H7 (cell line): ENCODE measurements at regions not wholly inside any gene's neighbourhood (a gene's known extent, or its start where the extent isn't known, plus 50 kb on each side); places are given as distances from the start of the nearest gene placed in this dataset.
"Not testable (repeated sequence)": the region's sequence is repeated elsewhere in the genome, so short reads cannot be mapped to it uniquely, and the experiment has no call there.

Source experiments
- DNase-seq: peaks from one replicate; pipeline ENCODE4 v3.0.0; 2012
- H3K27me3 ChIP-seq: 2 replicates; pipeline ENCODE4 v1.6.0; 2011; ENCODE audit warnings: mild to moderate bottlenecking, low read length; ENCODE audit not compliant: control insufficient read depth, insufficient read depth
- H3K36me3 ChIP-seq: replicated peaks from 2 replicates; pipeline ENCODE4 v1.5.1; 2011; ENCODE audit warnings: low read length; ENCODE audit not compliant: control insufficient read depth, insufficient read depth
- H3K4me3 ChIP-seq: 2 replicates; pipeline ENCODE4 v1.5.1; 2011; ENCODE audit warnings: low read depth, mild to moderate bottlenecking, control low read depth, low read length, moderate library complexity; ENCODE audit not compliant: insufficient read depth

DNA sequence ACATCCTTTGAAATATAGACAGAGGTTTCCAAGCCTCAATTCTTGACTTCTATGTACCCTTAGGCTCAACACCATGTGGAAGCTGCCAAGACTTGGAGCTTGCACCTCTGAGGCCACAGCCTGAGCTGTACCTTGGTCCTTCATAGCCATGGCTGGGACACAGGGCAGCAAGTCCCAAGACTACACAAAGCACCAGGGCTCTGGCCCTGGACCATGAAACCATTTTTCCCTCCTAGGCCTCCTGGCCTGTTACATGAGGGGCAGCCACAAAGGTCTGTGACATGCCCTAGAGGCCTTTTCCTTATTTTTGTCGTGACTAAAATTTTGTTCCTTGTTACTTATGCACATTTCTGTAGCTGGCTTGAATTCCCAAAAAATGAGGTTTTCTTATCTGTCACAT lies 953.1 kb upstream of the ADGRL4 start:
- no peak overlapping the region for H3K4me3 ChIP-seq
- no peak for DNase-seq
- no peaks in the 10 kb centered on the region for H3K27me3 ChIP-seq
- H3K36me3 ChIP-seq = no peaks in the 10 kb centered on the region

GRCh38 chr1:79955966-79956365 lies 949.4 kb upstream of the ADGRL4 start:
- H3K4me3 ChIP-seq = no peak overlapping the region
- no peaks in the 10 kb centered on the region for H3K36me3 ChIP-seq
- no peaks in the 10 kb centered on the region for H3K27me3 ChIP-seq
- no peak for DNase-seq

DNA sequence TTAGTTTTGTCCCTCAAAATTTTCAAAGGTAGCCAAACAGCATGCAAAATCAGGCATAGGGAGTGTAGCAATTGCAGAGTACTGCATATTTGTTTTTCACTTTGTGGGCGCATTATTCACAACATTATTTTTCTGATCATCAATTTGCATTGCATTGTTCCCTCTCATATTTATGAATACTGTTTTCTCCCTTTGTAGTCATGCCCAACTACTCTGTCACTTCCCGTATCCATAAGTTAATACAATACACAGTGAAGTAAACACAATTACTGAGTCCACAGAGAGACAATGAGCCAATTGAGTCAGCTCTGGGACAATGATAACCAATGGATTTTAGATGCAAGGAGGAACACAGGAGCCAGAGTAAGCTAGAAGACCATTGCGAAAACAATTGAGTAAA lies 944.0 kb upstream of the ADGRL4 start:
- Histone ChIP-seq H3K27me3 (no peaks in the 10 kb centered on the region), H3K36me3 (no peaks in the 10 kb centered on the region), H3K4me3 (no peak overlapping the region)
- no peak for DNase-seq

DNA sequence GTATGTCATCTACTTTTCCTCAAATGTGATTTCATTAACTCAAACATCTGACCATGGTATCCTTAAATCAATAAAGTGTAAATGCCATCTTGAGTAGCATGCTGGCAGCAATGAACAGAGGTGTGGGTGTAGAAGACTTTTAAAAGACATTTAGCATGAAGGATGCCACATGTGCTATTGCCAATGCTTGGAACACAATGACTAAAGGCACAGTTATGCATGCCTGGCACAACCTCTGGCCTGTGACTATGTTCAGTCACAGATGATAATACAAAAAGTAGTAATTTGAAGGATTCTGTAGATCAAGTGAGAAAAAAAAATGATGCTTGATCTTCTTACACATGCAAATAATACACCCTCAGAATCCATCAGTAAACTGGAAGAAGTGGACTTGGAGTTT lies 938.9 kb upstream of the ADGRL4 start:
- DNase-seq = no peak
- H3K27me3 ChIP-seq = no peaks in the 10 kb centered on the region
- no peaks in the 10 kb centered on the region for H3K36me3 ChIP-seq
- no peak overlapping the region for H3K4me3 ChIP-seq

- Histone ChIP-seq H3K36me3 (no peaks in the 10 kb centered on the region), H3K27me3 (no peaks in the 10 kb centered on the region), H3K4me3 (no peak overlapping the region)
- DNase-seq = no peak
Measured at GRCh38 chr1:79929356-79929755, 922.8 kb upstream of the ADGRL4 start.

DNA sequence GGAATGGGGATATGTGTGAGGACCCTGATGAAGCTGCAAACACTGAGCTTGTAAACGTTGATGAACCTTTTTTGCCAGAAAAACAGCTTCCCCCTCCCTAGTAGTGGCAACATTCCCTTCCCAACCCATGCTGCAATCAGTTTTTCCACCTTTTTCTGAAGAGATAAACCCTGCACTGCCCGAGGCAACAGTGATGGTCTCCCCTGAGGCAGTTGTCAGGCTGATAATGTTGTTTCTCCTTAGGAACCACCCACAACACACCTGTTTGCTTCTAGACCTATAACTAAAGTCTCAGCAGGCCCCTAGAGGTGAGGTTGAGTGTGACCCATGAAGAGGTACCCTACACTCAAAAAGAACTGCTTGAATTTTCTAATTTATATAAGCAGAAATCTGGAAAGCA lies 922.4 kb upstream of the ADGRL4 start:
- no peaks in the 10 kb centered on the region for H3K27me3 ChIP-seq
- H3K4me3 ChIP-seq = no peak overlapping the region
- H3K36me3 ChIP-seq = no peaks in the 10 kb centered on the region
- no peak for DNase-seq

GRCh38 chr1:79920960-79921669 lies 914.6 kb upstream of the ADGRL4 start:
- DNase-seq = no peak
- Histone ChIP-seq H3K4me3 (no peak overlapping the region), H3K27me3 (no peaks in the 10 kb centered on the region), H3K36me3 (no peaks in the 10 kb centered on the region)

GRCh38 chr1:79914896-79915295 lies 908.4 kb upstream of the ADGRL4 start:
- Histone ChIP-seq H3K4me3 (no peak overlapping the region), H3K27me3 (no peaks in the 10 kb centered on the region), H3K36me3 (no peaks in the 10 kb centered on the region)
- DNase-seq = no peak

DNA sequence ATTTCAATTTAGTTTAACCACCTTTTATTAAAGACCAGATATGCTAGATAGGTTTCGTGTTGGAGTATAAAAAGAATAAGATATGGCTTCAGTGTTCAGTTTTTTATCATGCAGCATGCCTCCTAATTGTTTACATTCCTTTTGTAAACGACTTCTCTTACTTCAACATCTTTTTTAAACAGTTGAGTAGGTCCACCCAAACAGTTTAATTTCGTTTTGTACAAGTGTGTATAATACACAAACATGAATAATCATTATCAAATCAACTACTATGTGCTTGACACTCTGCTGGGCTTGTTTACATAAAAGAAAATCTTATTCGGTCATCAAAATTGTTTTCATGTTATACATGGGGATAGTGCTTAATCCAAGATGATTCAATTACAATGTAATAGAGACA lies 906.3 kb upstream of the ADGRL4 start:
- no peak overlapping the region for H3K4me3 ChIP-seq
- no peaks in the 10 kb centered on the region for H3K27me3 ChIP-seq
- H3K36me3 ChIP-seq = no peaks in the 10 kb centered on the region
- no peak for DNase-seq

- no peaks in the 10 kb centered on the region for H3K36me3 ChIP-seq
- H3K4me3 ChIP-seq = no peak overlapping the region
- H3K27me3 ChIP-seq = no peaks in the 10 kb centered on the region
- DNase-seq = no peak
Measured at GRCh38 chr1:79903321-79903720, 896.8 kb upstream of the ADGRL4 start.

GRCh38 chr1:79902418-79902817 lies 895.9 kb upstream of the ADGRL4 start:
- Histone ChIP-seq H3K36me3 (no peaks in the 10 kb centered on the region), H3K27me3 (no peaks in the 10 kb centered on the region), H3K4me3 (no peak overlapping the region)
- no peak for DNase-seq

DNA sequence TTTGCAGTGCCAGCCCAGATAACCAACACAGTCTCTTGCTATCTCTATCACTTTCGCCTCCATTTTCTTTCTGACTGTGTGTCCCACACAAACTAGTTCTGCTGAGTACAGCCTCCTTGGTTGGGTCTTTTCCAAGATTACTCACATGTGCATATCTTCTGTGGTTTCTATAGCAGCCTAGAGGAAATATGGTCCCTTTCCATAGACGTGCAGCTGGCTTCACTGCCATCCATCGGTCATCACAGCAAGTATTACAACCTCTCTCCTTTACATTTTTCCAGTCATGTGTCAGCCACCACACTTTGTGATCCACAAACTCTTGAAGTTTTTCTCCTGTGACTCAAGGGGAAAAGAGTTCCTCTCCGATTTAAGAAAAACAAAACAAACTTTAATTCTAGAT lies 893.4 kb upstream of the ADGRL4 start:
- no peak overlapping the region for H3K4me3 ChIP-seq
- H3K36me3 ChIP-seq = no peaks in the 10 kb centered on the region
- no peak for DNase-seq
- H3K27me3 ChIP-seq = no peaks in the 10 kb centered on the region

- Histone ChIP-seq H3K36me3 (no peaks in the 10 kb centered on the region), H3K4me3 (no peak overlapping the region), H3K27me3 (no peaks in the 10 kb centered on the region)
- no peak for DNase-seq
Measured at GRCh38 chr1:79896140-79896539, 889.6 kb upstream of the ADGRL4 start.

GRCh38 chr1:79895573-79895972 lies 889.0 kb upstream of the ADGRL4 start:
- H3K27me3 ChIP-seq = no peaks in the 10 kb centered on the region
- DNase-seq = no peak
- H3K4me3 ChIP-seq = no peak overlapping the region

GRCh38 chr1:79894129-79894528 lies 887.6 kb upstream of the ADGRL4 start:
- not testable (repeated sequence) for DNase-seq, H3K36me3 ChIP-seq, H3K27me3 ChIP-seq, H3K4me3 ChIP-seq

More at GRCh38 chr1:79895573-79895972, 889.0 kb upstream of the ADGRL4 start:
- H3K36me3 ChIP-seq = no peaks in the 10 kb centered on the region

- H3K4me3 ChIP-seq = no peak overlapping the region
- DNase-seq = no peak
- no peaks in the 10 kb centered on the region for H3K36me3 ChIP-seq
- H3K27me3 ChIP-seq = no peaks in the 10 kb centered on the region
Measured at GRCh38 chr1:79887059-79887458, 880.5 kb upstream of the ADGRL4 start.
